Hepatocyte (in vitro differentiated cells): ENCODE measurements at regions not wholly inside any gene's neighbourhood (a gene's known extent, or its start where the extent isn't known, plus 50 kb on each side); places are given as distances from the start of the nearest gene placed in this dataset.

Experiments used
- EZH2 ChIP-seq: fragments of 200-600 bp; sonication (generic); IDR thresholded peaks from 2 replicates; pipeline ENCODE4 v1.6.1; 2016; ENCODE audit warnings: antibody characterized with exemption, mild to moderate bottlenecking, borderline replicate concordance
- EZH2phosphoT487 ChIP-seq: fragments of 200-600 bp; sonication (generic); IDR thresholded peaks from one replicate; pipeline ENCODE4 v1.6.1; 2018; ENCODE audit warnings: antibody characterized with exemption, mild to moderate bottlenecking, low read depth, moderate library complexity; ENCODE audit not compliant: unreplicated experiment, severe bottlenecking
- TF ChIP-seq, protein P1 (sequence below): fragments of 200-600 bp; sonication (generic); IDR thresholded peaks from 2 replicates; pipeline ENCODE4 v1.5.1; 2016; ENCODE audit warnings: antibody characterized with exemption, mild to moderate bottlenecking; ENCODE audit not compliant: poor library complexity

GRCh38 chr12:54734196-54734950, 86.2 kb upstream of the DCD start:
- TF ChIP-seq, protein P1, sequence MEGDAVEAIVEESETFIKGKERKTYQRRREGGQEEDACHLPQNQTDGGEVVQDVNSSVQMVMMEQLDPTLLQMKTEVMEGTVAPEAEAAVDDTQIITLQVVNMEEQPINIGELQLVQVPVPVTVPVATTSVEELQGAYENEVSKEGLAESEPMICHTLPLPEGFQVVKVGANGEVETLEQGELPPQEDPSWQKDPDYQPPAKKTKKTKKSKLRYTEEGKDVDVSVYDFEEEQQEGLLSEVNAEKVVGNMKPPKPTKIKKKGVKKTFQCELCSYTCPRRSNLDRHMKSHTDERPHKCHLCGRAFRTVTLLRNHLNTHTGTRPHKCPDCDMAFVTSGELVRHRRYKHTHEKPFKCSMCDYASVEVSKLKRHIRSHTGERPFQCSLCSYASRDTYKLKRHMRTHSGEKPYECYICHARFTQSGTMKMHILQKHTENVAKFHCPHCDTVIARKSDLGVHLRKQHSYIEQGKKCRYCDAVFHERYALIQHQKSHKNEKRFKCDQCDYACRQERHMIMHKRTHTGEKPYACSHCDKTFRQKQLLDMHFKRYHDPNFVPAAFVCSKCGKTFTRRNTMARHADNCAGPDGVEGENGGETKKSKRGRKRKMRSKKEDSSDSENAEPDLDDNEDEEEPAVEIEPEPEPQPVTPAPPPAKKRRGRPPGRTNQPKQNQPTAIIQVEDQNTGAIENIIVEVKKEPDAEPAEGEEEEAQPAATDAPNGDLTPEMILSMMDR: no peak
- TF ChIP-seq EZH2 (no peak), EZH2phosphoT487 (no peak)
